ENCODE measurements at regions not wholly inside any gene's neighbourhood (a gene's known extent, or its start where the extent isn't known, plus 50 kb on each side); places are given as distances from the start of the nearest gene placed in this dataset.

DNA sequence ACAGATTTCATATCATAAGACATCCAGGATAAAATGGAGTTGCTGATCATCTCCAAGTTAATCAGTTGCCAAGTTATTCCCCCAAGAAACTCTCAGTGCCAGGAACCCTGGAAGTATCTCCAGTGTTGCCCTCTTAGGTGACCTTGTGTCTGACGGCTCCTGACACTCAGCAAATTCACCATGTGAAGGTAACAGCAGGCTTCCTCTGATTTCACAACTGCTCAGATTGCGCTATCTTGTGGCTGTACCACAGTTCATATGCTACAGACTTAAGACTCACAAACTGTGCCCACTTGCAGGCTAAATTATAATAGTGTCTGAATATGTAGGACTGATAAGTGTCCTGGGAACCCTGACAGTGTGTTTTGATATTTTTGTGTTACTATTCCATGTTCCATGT is 186.6 kb upstream of the OPRM1 start:
- no peak overlapping the region for H3K27ac ChIP-seq (ENCODE audit: insufficient read depth, low read length)
- no peak overlapping the region for H3K23ac ChIP-seq (ENCODE audit: low read depth, low read length)
- no peak overlapping the region for H2BK15ac ChIP-seq (ENCODE audit: low read depth, low read length)
- no peak overlapping the region for H3K18ac ChIP-seq (ENCODE audit: low read depth, low read length)
- TF ChIP-seq NFE2L2 (IDR thresholded peaks at IDR 0.05; ENCODE audit: low read depth, low read length), result no peak
- TF ChIP-seq CTCF (conservative IDR thresholded peaks at IDR 0.05; ENCODE audit: low read depth, low read length), result no peak
- TF ChIP-seq ELK1 (IDR thresholded peaks at IDR 0.05; ENCODE audit: borderline replicate concordance, low read depth, low read length), result no peak
- TF ChIP-seq RAD21 (IDR thresholded peaks at IDR 0.05; ENCODE audit: low read length), result no peak
- no peak for TF ChIP-seq RFX5 (IDR thresholded peaks at IDR 0.05; ENCODE audit: low read depth, low read length)
- no peak for TF ChIP-seq CEBPB (IDR thresholded peaks at IDR 0.05; ENCODE audit: low read depth, low read length)
- no peak for TF ChIP-seq CHD1 (IDR thresholded peaks at IDR 0.05; ENCODE audit: low read depth, low read length)
- no peak for TF ChIP-seq MAFK (IDR thresholded peaks at IDR 0.05; ENCODE audit: low read depth, low read length)
- TF ChIP-seq USF2 (IDR thresholded peaks at IDR 0.05; ENCODE audit: low read depth, low read length), result no peak
- no peak for TF ChIP-seq RCOR1 (IDR thresholded peaks at IDR 0.05; ENCODE audit: insufficient replicate concordance, low read length)
- no peak overlapping the region for H2AK9ac ChIP-seq (replicated peaks; ENCODE audit: low read depth, low read length, poor library complexity)
- CTCF ChIA-PET, result no interaction called here
- no peak overlapping the region for H2AFZ ChIP-seq (replicated peaks; ENCODE audit: low read length, poor library complexity)
- DNase-seq, result no peak
- in situ Hi-C loops (cut with MboI; ENCODE audit: low sequenced_read_pairs), result no loop called here
- H2BK120ac ChIP-seq (ENCODE audit: low read depth, low read length), result no peak overlapping the region
- no peaks in the 10 kb centered on the region for H3K79me1 ChIP-seq (ENCODE audit: low read depth in 1 of 2, low read length in 2 of 2)
- no CpG with 5 or more reads among the region's 2 CpGs for WGBS, 2 experiments (ENCODE audit: extremely low coverage in 2 of 2, insufficient read length in 1 of 2)
- intact Hi-C loops (cut with micrococcal nuclease), result no loop called here
- no peak overlapping the region for H3K4me3 ChIP-seq (ENCODE audit: insufficient read depth, low read depth, low read length)
- ATAC-seq (ENCODE audit: low read depth), result no peak
- POLR2A ChIA-PET (ENCODE audit: unreplicated experiment), result no interaction called here
- no peak overlapping the region for H3K56ac ChIP-seq (ENCODE audit: extremely low read depth, insufficient read depth, low read length)
- H2BK20ac ChIP-seq (ENCODE audit: low read depth, low read length), result no peak overlapping the region
- H3K9me3 ChIP-seq (ENCODE audit: control insufficient read depth, insufficient read depth, low read length), result peaks cover 12% of the 10 kb centered on the region
- H2AK5ac ChIP-seq (ENCODE audit: low read depth, low read length), result no peak overlapping the region
- no peak overlapping the region for H3K9ac ChIP-seq (ENCODE audit: low read depth, low read length)
- H3K27me3 ChIP-seq (ENCODE audit: control insufficient read depth, insufficient read depth, low read length), result no peaks in the 10 kb centered on the region
- no peak overlapping the region for H2BK5ac ChIP-seq (ENCODE audit: low read depth, low read length, poor library complexity, severe bottlenecking)
- no peak overlapping the region for H3K14ac ChIP-seq (replicated peaks; ENCODE audit: low read depth, low read length)
- no peaks in the 10 kb centered on the region for H3K36me3 ChIP-seq (ENCODE audit: control insufficient read depth, insufficient read depth, low read length)
- H3K4me1 ChIP-seq (ENCODE audit: control insufficient read depth, insufficient read depth, low read length), result no peaks in the 10 kb centered on the region
- no peaks in the 10 kb centered on the region for H4K20me1 ChIP-seq (ENCODE audit: insufficient read depth, low read length)
- H4K8ac ChIP-seq (ENCODE audit: low read depth in 2 of 2, low read length in 2 of 2), result no peak overlapping the region
- dilution Hi-C loops (cut with HindIII; ENCODE audit: low sequenced_read_pairs, unreplicated experiment), result no loop called here
- H3K9me1 ChIP-seq (ENCODE audit: insufficient read depth, low read length), result no peaks in the 10 kb centered on the region
- no TSS peak for BruUV-seq (replicated peaks)
- H3K4me2 ChIP-seq (ENCODE audit: low read depth, low read length), result no peak overlapping the region
- H3K4ac ChIP-seq (ENCODE audit: low read depth, low read length), result no peak overlapping the region
- no peak overlapping the region for H4K5ac ChIP-seq (ENCODE audit: low read depth, low read length)
- no peak overlapping the region for H4K91ac ChIP-seq (ENCODE audit: insufficient read depth, low read depth, low read length)
